ENCODE measurements at regions not wholly inside any gene's neighbourhood (a gene's known extent, or its start where the extent isn't known, plus 50 kb on each side); places are given as distances from the start of the nearest gene placed in this dataset.

DNA sequence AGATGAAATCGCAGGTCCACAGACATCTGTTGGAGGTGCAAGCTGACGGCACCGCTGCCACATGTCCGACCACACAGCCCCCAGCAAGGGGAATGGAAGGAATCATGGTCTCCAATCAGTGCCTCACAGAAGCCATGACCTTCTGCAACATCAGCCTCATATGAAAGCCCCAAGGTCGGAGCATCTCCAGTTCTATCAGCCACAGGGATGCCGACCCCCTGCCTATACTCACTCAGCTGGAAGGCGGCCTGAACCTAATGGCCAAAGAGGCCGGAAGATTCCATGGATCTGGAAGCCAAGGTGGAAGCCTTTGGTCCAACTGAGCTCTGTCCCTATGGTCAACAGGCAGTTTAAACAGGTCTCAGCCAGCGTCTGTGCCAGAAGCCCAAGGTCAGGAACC lies 278.8 kb downstream of the TNS1 start:
- no peak overlapping the region for H3K27ac ChIP-seq
- TF ChIP-seq, protein P1, sequence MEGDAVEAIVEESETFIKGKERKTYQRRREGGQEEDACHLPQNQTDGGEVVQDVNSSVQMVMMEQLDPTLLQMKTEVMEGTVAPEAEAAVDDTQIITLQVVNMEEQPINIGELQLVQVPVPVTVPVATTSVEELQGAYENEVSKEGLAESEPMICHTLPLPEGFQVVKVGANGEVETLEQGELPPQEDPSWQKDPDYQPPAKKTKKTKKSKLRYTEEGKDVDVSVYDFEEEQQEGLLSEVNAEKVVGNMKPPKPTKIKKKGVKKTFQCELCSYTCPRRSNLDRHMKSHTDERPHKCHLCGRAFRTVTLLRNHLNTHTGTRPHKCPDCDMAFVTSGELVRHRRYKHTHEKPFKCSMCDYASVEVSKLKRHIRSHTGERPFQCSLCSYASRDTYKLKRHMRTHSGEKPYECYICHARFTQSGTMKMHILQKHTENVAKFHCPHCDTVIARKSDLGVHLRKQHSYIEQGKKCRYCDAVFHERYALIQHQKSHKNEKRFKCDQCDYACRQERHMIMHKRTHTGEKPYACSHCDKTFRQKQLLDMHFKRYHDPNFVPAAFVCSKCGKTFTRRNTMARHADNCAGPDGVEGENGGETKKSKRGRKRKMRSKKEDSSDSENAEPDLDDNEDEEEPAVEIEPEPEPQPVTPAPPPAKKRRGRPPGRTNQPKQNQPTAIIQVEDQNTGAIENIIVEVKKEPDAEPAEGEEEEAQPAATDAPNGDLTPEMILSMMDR (conservative IDR thresholded peaks at IDR 0.05) = no peak

DNA sequence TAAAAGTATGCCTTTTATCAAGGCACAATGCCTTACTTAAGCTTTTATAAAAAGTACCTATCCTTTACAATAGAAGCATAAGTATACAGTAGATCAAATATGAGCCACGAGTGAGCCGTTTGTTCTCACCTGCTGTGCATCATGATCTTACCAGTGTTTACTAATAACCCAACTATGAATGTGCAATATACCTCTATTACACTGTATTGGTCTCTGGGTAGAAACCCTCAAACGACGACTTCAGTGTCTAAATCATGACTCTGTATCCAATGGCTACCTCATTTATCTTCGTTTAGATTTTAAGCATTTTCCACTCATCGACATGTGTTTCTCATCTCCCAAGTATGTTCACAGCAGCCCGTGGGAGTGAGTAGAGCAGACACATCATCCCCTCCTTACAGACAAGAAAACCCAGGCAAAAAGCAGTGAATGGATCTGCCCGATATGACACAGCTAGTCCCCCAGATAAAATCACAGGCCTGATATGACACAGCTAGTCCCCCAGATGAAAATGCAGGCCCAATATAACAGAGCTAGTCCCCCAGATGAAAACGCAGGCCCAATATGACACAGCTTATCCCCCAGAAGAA lies 279.8 kb downstream of the TNS1 start:
- TF ChIP-seq, protein P1 (conservative IDR thresholded peaks at IDR 0.05) = no peak
- H3K27ac ChIP-seq = no peak overlapping the region

- TF ChIP-seq, protein P1 (conservative IDR thresholded peaks at IDR 0.05) = no peak
These were observed 285.1 kb downstream of the TNS1 start for GRCh38 chr2:217717646-217718045.

GRCh38 chr2:217715484-217715883 lies 287.3 kb downstream of the TNS1 start:
- no peak overlapping the region for H3K27ac ChIP-seq
- TF ChIP-seq, protein P1 (conservative IDR thresholded peaks at IDR 0.05) = no peak

More at GRCh38 chr2:217717646-217718045, 285.1 kb downstream of the TNS1 start:
- no peak overlapping the region for H3K27ac ChIP-seq

GRCh38 chr2:217714287-217714751 lies 288.5 kb downstream of the TNS1 start:
- TF ChIP-seq, protein P1 (conservative IDR thresholded peaks at IDR 0.05) = no peak
- no peak overlapping the region for H3K27ac ChIP-seq

DNA sequence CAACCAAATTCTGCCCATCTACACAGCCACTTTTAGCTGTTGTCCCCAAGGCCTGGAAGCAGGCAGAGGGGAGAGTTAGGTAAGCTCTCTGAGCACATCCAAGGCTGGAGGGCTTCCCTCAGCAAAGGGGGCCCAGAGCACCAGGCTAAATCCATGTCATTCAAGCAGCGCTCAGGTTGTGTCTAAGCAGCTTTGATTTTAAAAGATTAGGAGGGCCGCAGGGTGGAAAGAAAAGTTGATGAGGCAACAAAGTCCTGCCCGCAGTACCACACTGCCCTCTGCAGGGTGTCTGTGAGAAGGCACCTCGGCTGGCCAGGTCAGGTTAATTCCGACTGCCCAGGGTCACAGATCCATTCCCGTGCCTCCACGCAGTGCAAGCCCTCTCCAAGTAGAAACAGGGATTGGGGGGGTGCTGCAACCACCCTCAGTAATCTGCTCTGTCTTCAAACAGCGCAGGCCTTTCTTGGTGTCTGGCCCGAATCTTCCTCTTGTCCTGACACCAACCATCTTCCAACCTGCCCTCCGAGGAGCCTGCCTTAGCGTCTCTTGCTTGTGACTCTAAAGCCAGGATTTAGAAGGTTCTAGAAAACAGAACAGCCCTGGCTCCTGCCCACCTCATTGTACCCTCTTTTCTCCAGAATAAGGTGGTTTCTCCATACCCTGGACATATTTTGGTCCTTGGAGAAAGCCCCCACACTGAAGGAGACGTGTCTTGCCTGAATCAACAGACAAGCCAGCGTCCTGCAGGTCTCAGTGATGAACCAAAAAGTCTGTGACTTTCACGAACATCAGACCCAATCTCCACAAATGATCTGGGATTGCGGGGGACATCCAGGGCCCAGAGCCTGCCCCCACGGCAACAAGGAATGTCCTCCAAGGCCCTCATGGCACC lies 289.2 kb downstream of the TNS1 start:
- H3K27ac ChIP-seq = no peak overlapping the region
- TF ChIP-seq, protein P1 (conservative IDR thresholded peaks at IDR 0.05) = peak; percentile 98

GRCh38 chr2:217712431-217712830 lies 290.4 kb downstream of the TNS1 start:
- H3K27ac ChIP-seq = no peak overlapping the region
- TF ChIP-seq, protein P1 (conservative IDR thresholded peaks at IDR 0.05) = no peak
